ENCODE measurements at regions not wholly inside any gene's neighbourhood (a gene's known extent, or its start where the extent isn't known, plus 50 kb on each side); places are given as distances from the start of the nearest gene placed in this dataset.

DNA sequence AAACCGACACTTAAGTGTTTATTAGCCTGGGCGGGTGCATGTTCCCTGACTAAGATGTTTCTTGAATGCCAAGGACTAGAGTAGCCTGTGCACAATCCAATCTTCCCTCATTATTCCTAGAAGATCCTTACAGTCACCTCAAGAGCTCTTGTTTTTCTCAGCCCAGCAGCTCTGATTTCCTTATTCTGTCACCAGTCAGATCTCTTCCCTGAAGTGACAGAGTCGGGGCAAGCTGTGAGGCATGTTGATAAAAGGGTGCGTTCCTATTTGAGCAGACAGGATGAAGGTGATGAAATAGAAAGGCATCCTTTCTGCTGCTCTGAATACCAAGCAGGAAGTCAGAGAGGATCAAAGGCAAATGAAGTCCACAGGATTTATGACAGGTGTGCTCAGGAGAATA is 125.6 kb upstream of the MCTP2 start:
- DNase-seq (ENCODE audit: low spot score in 2 of 2), result no peak
- Histone ChIP-seq H3K27ac (no peak overlapping the region), H3K9me3 (no peaks in the 10 kb centered on the region), H3K4me3 (no peak overlapping the region), H3K4me1 (no peaks in the 10 kb centered on the region), H3K36me3 (no peaks in the 10 kb centered on the region), H3K27me3 (no peaks in the 10 kb centered on the region)
- intact Hi-C loops (cut with DNase I; ENCODE audit: low total_unique reads), result no loop called here
- no peak for TF ChIP-seq POLR2A (IDR thresholded peaks at IDR 0.05)

DNA sequence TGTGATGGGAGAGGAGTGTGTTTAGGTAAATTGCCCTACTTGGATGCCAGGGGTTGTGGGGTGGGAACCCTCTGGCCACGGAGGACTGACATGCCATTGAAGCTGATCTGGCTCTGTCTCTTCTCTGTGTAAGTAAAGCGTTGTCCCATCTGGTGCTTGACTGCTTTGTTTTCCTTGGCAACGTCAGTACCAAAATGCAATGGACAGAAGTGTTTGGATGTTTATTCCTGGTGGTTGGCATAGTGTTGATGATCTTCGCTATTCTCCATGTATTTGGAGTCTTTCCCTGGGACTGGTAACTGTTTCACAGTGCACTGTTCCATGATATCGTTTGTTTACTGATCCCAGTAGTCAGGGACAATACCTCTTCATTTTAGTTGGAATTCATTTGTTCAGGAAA is 130.5 kb upstream of the MCTP2 start:
- no peaks in the 10 kb centered on the region for H3K36me3 ChIP-seq
- no peaks in the 10 kb centered on the region for H3K27me3 ChIP-seq
- TF ChIP-seq POLR2AphosphoS5 (IDR thresholded peaks at IDR 0.05) (no peak), POLR2A (IDR thresholded peaks at IDR 0.05) (no peak)
- TF ChIP-seq, protein P1, sequence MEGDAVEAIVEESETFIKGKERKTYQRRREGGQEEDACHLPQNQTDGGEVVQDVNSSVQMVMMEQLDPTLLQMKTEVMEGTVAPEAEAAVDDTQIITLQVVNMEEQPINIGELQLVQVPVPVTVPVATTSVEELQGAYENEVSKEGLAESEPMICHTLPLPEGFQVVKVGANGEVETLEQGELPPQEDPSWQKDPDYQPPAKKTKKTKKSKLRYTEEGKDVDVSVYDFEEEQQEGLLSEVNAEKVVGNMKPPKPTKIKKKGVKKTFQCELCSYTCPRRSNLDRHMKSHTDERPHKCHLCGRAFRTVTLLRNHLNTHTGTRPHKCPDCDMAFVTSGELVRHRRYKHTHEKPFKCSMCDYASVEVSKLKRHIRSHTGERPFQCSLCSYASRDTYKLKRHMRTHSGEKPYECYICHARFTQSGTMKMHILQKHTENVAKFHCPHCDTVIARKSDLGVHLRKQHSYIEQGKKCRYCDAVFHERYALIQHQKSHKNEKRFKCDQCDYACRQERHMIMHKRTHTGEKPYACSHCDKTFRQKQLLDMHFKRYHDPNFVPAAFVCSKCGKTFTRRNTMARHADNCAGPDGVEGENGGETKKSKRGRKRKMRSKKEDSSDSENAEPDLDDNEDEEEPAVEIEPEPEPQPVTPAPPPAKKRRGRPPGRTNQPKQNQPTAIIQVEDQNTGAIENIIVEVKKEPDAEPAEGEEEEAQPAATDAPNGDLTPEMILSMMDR (IDR thresholded peaks at IDR 0.05), result no peak
- DNase-seq (ENCODE audit: low spot score in 2 of 2), result no peak
- no peak overlapping the region for H3K4me3 ChIP-seq
- H3K4me1 ChIP-seq, result no peaks in the 10 kb centered on the region
- intact Hi-C loops (cut with DNase I; ENCODE audit: low total_unique reads), result no loop called here
- no peak overlapping the region for H3K27ac ChIP-seq
- no peaks in the 10 kb centered on the region for H3K9me3 ChIP-seq

DNA sequence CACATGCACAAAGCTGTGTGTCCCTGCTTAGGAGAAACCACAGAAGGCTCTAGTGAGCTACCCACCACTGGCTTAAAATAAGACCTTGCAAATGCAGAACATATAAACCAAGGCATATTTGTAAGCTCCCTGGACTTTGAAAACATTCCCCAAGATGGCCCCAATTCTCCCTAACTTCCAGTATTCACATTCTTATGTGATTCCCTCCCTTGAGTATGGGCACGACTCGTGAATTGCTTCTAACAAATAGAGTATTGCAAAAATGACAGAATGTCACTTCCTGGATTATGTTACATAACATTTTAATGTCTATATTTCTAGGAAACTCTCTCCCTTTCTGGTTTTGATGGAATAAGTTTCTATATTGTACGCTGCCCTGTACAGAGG is 131.8 kb upstream of the MCTP2 start:
- no peaks in the 10 kb centered on the region for H3K27me3 ChIP-seq
- H3K36me3 ChIP-seq, result no peaks in the 10 kb centered on the region
- DNase-seq (ENCODE audit: low spot score in 2 of 2), result no peak
- H3K9me3 ChIP-seq, result no peaks in the 10 kb centered on the region
- intact Hi-C loops (cut with DNase I; ENCODE audit: low total_unique reads), result loop anchor here (5.0 kb wide), 1 partner anchor 302 kb away; no protein-coding TSS in a partner anchor
- H3K4me1 ChIP-seq, result no peaks in the 10 kb centered on the region
- H3K4me3 ChIP-seq, result no peak overlapping the region
- no peak for TF ChIP-seq POLR2A (IDR thresholded peaks at IDR 0.05)
- TF ChIP-seq, protein P1 (IDR thresholded peaks at IDR 0.05), result no peak
- no peak for TF ChIP-seq POLR2AphosphoS5 (IDR thresholded peaks at IDR 0.05)
- H3K27ac ChIP-seq, result no peak overlapping the region

DNA sequence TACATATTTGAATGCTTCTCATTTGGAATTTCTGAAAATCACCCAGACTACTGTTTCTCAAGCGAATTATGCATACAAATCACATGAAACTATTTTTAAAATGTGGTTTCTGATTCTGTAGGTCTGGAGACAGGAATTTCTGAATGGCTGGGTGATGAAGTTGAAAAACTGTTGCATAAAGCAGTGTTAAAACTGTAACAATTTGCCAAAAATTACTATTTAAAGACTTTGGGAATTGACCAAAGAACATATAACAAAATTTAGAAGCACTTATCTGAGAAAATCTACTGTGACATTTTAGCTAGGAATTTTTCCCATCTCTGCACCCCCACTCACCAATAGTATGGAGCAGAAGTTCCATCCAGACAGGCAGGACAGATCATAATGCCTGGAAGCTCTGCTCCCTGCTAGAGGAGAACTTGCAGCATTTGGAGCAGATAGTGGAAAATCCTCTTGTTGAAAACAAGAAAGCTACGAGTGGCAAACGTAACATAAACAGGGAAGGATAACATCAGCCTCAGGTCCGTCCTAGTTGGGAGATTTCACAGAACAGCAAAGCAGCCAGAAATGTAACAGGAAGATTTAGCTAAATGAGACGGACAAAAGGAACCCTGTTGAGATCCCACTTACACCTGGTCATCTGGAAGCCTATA is 132.3 kb upstream of the MCTP2 start:
- no peak for TF ChIP-seq POLR2A (IDR thresholded peaks at IDR 0.05)
- TF ChIP-seq POLR2AphosphoS5 (IDR thresholded peaks at IDR 0.05), result no peak
- TF ChIP-seq, protein P1 (IDR thresholded peaks at IDR 0.05), result no peak
- intact Hi-C loops (cut with DNase I; ENCODE audit: low total_unique reads), result loop anchor here (5.0 kb wide), 1 partner anchor 302 kb away; no protein-coding TSS in a partner anchor
- H3K4me3 ChIP-seq, result no peak overlapping the region

DNA sequence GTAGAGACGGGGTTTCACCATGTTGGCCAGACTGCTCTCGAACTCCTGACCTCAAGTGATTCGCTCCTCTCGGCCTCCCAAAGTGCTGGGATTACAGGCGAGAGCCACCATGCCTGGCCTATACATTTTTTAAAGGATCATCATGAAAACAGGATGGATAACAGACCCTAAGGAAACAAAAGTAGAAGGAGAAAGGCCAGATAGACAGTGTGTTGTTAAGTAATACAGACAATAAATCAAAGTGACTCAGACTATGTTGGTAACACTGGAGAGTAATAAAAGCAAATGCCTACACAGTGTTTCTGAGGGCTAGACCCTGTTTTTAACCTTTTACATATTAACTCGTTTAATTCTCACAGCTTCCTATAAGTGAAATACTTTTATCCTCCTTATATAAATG is 133.8 kb upstream of the MCTP2 start:
- H3K27me3 ChIP-seq, result no peaks in the 10 kb centered on the region
- H3K4me3 ChIP-seq, result no peak overlapping the region
- DNase-seq (ENCODE audit: low spot score in 2 of 2), result no peak
- no peaks in the 10 kb centered on the region for H3K9me3 ChIP-seq
- intact Hi-C loops (cut with DNase I; ENCODE audit: low total_unique reads), result loop anchor here (5.0 kb wide), 1 partner anchor 300 kb away; no protein-coding TSS in a partner anchor
- H3K4me1 ChIP-seq, result no peaks in the 10 kb centered on the region
- H3K27ac ChIP-seq, result no peak overlapping the region
- H3K36me3 ChIP-seq, result no peaks in the 10 kb centered on the region
- TF ChIP-seq POLR2A (IDR thresholded peaks at IDR 0.05), result no peak
- TF ChIP-seq, protein P1 (IDR thresholded peaks at IDR 0.05), result no peak
- no peak for TF ChIP-seq POLR2AphosphoS5 (IDR thresholded peaks at IDR 0.05)

More for the DNA sequence above, 132.3 kb upstream of the MCTP2 start:
- no peaks in the 10 kb centered on the region for H3K27me3 ChIP-seq
- no peaks in the 10 kb centered on the region for H3K36me3 ChIP-seq
- H3K9me3 ChIP-seq, result no peaks in the 10 kb centered on the region
- no peaks in the 10 kb centered on the region for H3K4me1 ChIP-seq
- DNase-seq (ENCODE audit: low spot score in 2 of 2), result no peak
- H3K27ac ChIP-seq, result no peak overlapping the region
